ENCODE measurements at regions not wholly inside any gene's neighbourhood (a gene's known extent, or its start where the extent isn't known, plus 50 kb on each side); places are given as distances from the start of the nearest gene placed in this dataset.

GRCh38 chr5:125205601-125206225 is 459.3 kb upstream of the ZNF608 start:
- Histone ChIP-seq H3K36me3 (no peaks in the 10 kb centered on the region), H3K27me3 (no peaks in the 10 kb centered on the region), H3K27ac (no peak overlapping the region), H3K4me1 (peaks cover 0 to 4% (median 0%) of the 10 kb centered on the region in 4 donors), H3K4me3 (no peak overlapping the region), H3K9me3 (no peaks in the 10 kb centered on the region)
- WGBS, 2 donors, result 51 to 88% methylated on average over 6 of the region's 6 CpGs
- no peak for DNase-seq
- intact Hi-C loops (cut with DNase I), result no loop called here
- TF ChIP-seq EP300 (IDR thresholded peaks at IDR 0.05) (no peak), POLR2AphosphoS5 (IDR thresholded peaks at IDR 0.05) (no peak), POLR2A (IDR thresholded peaks at IDR 0.05) (no peak)
- TF ChIP-seq, protein P1, sequence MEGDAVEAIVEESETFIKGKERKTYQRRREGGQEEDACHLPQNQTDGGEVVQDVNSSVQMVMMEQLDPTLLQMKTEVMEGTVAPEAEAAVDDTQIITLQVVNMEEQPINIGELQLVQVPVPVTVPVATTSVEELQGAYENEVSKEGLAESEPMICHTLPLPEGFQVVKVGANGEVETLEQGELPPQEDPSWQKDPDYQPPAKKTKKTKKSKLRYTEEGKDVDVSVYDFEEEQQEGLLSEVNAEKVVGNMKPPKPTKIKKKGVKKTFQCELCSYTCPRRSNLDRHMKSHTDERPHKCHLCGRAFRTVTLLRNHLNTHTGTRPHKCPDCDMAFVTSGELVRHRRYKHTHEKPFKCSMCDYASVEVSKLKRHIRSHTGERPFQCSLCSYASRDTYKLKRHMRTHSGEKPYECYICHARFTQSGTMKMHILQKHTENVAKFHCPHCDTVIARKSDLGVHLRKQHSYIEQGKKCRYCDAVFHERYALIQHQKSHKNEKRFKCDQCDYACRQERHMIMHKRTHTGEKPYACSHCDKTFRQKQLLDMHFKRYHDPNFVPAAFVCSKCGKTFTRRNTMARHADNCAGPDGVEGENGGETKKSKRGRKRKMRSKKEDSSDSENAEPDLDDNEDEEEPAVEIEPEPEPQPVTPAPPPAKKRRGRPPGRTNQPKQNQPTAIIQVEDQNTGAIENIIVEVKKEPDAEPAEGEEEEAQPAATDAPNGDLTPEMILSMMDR (IDR thresholded peaks at IDR 0.05), result no peak

DNA sequence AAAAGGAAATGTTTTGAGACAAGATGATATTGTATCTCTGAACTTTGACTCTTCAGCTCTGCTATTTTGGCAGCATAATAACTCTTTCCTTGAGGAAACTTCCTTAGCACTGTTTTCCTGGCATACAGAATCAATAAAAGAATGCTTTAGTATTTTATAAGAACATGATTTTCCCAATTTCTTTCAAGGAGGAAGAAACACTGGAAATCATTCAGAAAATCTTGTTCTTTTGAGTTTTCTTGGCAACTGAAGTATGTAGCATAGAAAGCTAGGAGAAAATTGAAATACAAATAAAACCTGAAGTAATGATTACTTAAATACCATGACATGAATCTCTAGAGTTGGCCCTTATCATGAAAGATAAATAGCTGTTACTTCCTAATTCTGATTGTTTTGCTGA is 461.4 kb upstream of the ZNF608 start:
- no peak for DNase-seq
- intact Hi-C loops (cut with DNase I), result no loop called here
- Histone ChIP-seq H3K9me3 (no peaks in the 10 kb centered on the region), H3K4me3 (no peak overlapping the region), H3K4me1 (no peaks in the 10 kb centered on the region), H3K27me3 (no peaks in the 10 kb centered on the region), H3K36me3 (no peaks in the 10 kb centered on the region), H3K27ac (no peak overlapping the region)
- TF ChIP-seq POLR2A (IDR thresholded peaks at IDR 0.05) (no peak), POLR2AphosphoS5 (IDR thresholded peaks at IDR 0.05) (no peak), EP300 (IDR thresholded peaks at IDR 0.05) (no peak)
- TF ChIP-seq, protein P1 (IDR thresholded peaks at IDR 0.05), result no peak

- no peak for DNase-seq
- H3K4me3 ChIP-seq, result no peak overlapping the region
- 87 to 90% methylated on average over 2 of the region's 2 CpGs for WGBS, 2 donors
- no peaks in the 10 kb centered on the region for H3K36me3 ChIP-seq
- no peaks in the 10 kb centered on the region for H3K27me3 ChIP-seq
- no peak overlapping the region for H3K27ac ChIP-seq
- TF ChIP-seq POLR2A (IDR thresholded peaks at IDR 0.05), result no peak
- TF ChIP-seq POLR2AphosphoS5 (IDR thresholded peaks at IDR 0.05), result no peak
- TF ChIP-seq, protein P1 (IDR thresholded peaks at IDR 0.05), result no peak
- TF ChIP-seq EP300 (IDR thresholded peaks at IDR 0.05), result no peak
- no peaks in the 10 kb centered on the region for H3K4me1 ChIP-seq
- intact Hi-C loops (cut with DNase I), result no loop called here
- no peaks in the 10 kb centered on the region for H3K9me3 ChIP-seq
Measured at GRCh38 chr5:125209650-125210049, 463.2 kb upstream of the ZNF608 start.

DNA sequence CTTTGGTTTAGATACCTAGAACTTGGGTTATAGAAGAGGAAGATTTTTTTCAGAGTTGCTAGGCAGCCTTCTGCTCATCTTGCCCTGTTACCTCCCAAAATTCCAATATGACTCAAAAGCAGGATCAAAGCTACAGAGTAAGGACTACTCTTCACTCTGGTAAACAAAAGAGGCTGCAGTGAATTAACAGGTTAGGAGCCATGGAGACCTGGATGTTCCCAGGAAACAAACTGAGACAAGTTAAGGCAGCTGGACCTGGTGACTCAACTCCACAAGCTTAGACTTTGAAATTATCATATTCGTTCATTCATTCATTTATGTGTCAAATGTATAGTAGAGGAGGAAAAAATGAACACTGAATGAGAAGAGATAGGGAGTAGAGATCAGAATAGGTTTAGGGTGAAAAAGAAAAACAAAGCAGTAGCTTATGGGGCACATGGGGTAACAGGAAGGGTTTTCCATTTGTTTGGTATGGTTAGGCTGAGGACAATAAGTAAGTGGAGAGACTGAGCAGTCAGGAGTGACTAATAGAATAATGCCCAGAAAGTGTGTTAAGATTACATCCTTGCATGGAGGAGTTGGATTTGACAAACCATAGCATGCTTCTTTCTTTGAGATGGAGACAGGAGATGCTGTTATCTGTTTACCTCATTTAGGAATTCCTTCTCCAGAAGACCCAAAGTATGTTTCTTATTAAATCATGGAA is 464.0 kb upstream of the ZNF608 start:
- WGBS, 2 donors, result 64 to 65% methylated on average over 1 of the region's 1 CpG
- Histone ChIP-seq H3K27me3 (no peaks in the 10 kb centered on the region), H3K36me3 (no peaks in the 10 kb centered on the region), H3K4me3 (no peak overlapping the region), H3K27ac (no peak overlapping the region), H3K4me1 (no peaks in the 10 kb centered on the region), H3K9me3 (no peaks in the 10 kb centered on the region)
- DNase-seq, result no peak
- no peak for TF ChIP-seq EP300 (IDR thresholded peaks at IDR 0.05)
- no peak for TF ChIP-seq POLR2A (IDR thresholded peaks at IDR 0.05)
- TF ChIP-seq POLR2AphosphoS5 (IDR thresholded peaks at IDR 0.05), result no peak
- TF ChIP-seq, protein P1 (IDR thresholded peaks at IDR 0.05), result no peak
- intact Hi-C loops (cut with DNase I), result no loop called here

Measured in sigmoid colon (tissue), 6 donors.